Gastrocnemius medialis (tissue), 4 donors: ENCODE measurements at regions not wholly inside any gene's neighbourhood (a gene's known extent, or its start where the extent isn't known, plus 50 kb on each side); places are given as distances from the start of the nearest gene placed in this dataset.
"Not testable (repeated sequence)": the region's sequence is repeated elsewhere in the genome, so short reads cannot be mapped to it uniquely, and the experiment has no call there.

Source experiments
- CTCF ChIP-seq, 5 experiments: fragments of 450-650 bp in 3 of 5; fragments of 200-600 bp in 2 of 5; sonication (generic) in 2 of 5; IDR thresholded peaks in 4 of 5; conservative IDR thresholded peaks in 1 of 5; 1 replicate in 4 of 5; 2 replicates in 1 of 5; pipeline ENCODE4 v1.5.1; 2016 to 2019; ENCODE audit warnings: antibody characterized with exemption in 5 of 5, mild to moderate bottlenecking in 3 of 5, moderate library complexity in 3 of 5
- POLR2A ChIP-seq, 2 donors: fragments of 450-650 bp; IDR thresholded peaks; one replicate each; pipeline ENCODE4 v1.6.1; 2017; ENCODE audit warnings: antibody characterized with exemption in 2 of 2, mild to moderate bottlenecking in 2 of 2, moderate library complexity in 2 of 2

- not testable (repeated sequence) for TF ChIP-seq CTCF (IDR thresholded peaks at IDR 0.05 in 4 of 5, conservative IDR thresholded peaks at IDR 0.05 in 1 of 5); POLR2A (IDR thresholded peaks at IDR 0.05)
Observed at GRCh38 chr1:41965-42466, 409.5 kb downstream of the OR4F29 start.
